ENCODE measurements at regions not wholly inside any gene's neighbourhood (a gene's known extent, or its start where the extent isn't known, plus 50 kb on each side); places are given as distances from the start of the nearest gene placed in this dataset.

DNA sequence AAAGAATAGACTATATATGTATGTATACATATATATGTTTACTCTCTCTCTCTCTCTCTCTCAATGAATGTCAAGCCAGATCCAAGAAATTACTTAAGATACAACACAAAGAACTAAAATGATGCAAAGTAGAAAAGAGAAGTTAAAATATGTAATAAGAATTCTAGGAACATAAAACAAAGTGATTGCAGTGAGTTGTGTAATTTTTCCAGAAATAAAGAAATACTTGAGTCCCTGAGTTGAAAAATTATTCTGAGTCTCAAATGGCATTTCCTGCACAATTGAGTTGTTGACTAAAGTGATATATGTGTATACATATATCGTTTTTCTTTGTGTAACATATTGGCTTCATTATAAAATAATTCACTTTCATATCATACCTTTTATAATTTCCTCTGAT is 262.4 kb downstream of the INSIG2 start:
- no peak overlapping the region for H3K4me3 ChIP-seq (ENCODE audit: low read depth, low read length)

DNA sequence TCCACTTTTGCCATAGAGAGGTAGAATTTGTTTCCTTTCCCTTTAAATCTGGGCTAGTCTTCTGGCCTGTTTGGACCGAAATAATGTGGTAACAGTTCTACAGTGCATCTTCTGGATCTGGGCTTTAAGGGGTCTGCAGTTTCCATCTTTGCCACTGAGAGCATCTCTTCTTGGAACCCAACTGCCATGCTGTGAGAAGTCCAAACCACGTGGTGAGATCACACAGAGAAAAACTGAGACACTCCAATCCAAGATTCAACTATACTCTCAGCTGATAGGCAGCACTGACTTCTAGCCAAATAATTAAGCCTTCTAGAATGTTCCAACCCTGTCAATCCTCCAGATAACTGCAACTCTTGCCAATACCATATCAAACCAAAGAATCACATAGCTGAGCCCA is 261.1 kb downstream of the INSIG2 start:
- no peak overlapping the region for H3K4me3 ChIP-seq (ENCODE audit: low read depth, low read length)

DNA sequence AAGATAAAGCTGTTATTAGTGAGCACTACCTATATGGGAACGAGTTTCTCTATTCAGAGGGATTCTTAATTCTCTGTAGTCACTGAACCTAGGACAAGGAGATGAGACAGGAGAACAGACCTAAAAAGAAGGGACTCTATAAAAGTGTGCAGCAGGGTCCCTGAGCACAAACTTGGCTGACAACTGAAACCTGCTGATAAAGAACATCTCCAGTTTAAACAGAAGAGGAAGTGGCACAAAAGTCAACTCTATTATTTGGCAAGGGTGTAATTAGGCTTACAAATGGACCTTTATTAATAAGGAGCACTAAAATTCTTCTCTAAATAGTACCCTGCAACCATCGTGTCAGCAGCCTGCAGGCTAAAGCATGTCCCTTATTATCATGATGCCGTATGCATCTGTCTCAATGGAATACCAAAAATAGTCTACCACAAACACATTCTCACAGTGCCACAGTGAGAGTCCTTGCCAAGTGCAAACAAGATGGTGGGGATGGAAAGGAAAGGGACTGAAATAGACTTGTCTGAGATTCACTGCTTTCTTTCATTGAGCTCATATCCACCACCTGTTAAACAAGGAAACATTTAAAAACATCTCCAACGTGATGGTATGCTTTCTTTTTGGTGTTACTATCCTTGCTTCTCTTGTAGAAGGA is 260.2 kb downstream of the INSIG2 start:
- H3K4me3 ChIP-seq (ENCODE audit: low read depth, low read length) = no peak overlapping the region

DNA sequence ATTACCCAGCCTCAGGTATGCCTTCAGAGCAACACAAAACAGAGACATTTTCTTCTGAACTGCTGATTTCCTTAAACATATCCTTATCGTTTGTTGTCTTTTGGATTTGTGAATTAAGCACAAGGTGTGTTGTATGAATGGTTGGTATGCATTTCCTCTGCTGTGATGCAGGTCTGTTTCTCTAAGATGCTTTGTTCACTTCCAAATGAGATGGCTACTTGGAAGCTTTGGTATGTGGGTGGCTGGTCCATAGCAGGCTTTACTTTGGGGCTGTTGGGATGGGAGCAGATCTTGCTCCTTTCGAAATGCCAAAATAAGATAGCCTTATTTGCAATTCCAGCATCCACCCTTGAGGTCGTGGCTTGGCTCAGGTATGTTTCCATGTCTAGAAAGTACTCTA is 257.2 kb downstream of the INSIG2 start:
- H3K4me3 ChIP-seq (ENCODE audit: low read depth, low read length) = no peak overlapping the region

DNA sequence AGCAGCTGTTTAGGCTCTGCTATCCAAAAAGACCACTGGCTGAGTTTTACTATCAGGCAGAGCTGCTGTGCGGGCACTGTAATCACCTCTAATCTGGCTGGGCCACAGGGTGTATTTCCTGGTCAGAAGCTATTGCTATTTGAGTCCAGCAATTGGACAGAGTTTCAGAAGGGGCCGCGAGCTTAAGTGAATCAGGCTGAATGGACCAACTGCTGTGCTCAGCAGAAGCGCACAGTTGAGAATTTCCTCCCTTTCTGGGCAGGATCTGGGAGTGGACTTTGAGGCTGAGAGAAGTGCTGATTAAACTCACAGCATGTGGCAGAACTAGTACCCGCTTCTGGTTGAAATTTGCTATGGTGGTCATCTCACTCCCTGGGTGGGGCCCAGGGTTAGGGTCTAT is 251.8 kb downstream of the INSIG2 start:
- H3K4me3 ChIP-seq (ENCODE audit: low read depth, low read length) = no peak overlapping the region

DNA sequence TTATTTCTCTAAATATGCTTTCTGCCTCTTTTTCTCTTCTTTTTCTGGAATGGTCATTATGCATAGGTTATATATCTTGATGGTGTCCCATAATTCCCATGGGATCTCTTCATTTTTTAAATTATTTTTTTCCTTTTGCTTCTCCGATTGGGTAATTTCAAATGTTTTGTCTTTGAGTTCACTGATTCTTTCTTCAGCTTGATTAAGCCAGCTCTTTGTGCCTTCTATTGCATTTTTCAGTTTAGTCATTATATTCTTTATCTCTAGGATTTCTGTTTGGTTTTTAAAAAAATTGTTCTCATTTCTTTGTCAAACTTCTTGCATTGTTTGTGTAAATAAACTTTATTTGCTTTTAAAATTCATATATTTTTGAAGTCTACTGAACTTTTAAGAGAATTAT is 251.1 kb downstream of the INSIG2 start:
- H3K4me3 ChIP-seq (ENCODE audit: low read depth, low read length) = no peak overlapping the region

DNA sequence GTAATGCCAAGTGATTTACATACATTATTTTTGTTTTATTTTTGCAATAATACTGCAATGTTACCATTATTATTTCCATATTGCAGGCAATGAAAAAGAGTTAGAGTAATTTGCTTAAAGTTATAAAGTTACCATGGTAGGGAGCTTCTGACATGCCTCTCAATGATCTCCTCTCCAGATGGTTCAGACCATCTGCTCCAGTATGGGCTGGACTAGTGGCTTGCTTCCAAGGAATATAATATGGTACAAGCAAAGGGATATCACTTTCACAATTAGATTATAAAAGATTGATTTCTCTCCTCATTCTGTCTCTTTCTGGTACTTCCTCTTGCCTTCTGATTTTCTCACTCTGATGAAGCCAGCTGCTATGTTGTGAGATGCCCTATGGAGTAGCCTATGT is 245.4 kb downstream of the INSIG2 start:
- H3K4me3 ChIP-seq (ENCODE audit: low read depth, low read length) = no peak overlapping the region

DNA sequence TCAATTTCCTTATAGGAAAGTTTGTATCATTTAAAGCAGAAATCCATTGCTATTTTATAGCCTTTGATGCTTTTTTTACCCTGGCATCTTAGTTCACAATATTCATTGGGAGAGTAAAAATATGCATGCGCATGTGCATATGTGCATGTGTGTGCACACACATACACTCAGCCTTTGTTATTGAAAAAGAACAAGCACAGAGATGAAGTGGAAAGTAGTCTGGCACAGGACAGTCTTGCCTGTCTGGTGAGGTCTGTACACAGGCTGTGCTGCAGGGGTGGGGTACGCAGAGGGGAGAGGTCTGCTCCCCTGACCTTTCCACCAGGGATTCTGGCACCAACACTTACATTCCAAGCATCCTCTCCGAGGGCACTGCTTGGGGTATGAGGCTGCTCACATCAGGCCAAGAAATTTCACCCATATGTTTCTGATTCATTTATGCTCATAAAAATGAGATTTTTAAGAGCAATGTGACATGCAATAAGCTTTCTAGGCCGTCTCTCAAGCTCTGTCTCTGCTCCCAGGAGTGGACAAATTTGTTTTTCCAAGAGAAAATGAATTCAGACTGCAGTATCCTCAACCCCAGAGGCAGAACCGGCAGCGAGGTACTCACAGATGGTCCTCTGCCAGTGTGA is 237.2 kb downstream of the INSIG2 start:
- no peak overlapping the region for H3K4me3 ChIP-seq (ENCODE audit: low read depth, low read length)

DNA sequence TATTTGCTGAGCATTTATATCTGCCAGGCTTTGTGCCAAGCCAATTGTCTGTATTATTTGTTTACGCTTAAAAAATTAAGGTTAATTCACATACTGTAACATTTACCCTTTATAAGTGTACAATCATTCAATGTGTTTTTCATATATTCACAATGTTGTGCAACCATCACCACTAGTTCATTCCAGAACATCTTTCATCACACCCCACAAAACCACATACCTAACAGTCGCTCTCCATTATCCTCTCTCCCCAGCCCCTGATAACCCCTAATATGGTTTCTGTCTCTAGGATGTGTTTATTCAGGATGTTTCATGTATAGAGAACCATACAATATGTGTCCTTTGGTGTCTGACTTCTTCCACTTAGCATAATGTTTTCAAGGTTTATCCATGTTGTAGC is 234.1 kb downstream of the INSIG2 start:
- no peak overlapping the region for H3K4me3 ChIP-seq (ENCODE audit: low read depth, low read length)

DNA sequence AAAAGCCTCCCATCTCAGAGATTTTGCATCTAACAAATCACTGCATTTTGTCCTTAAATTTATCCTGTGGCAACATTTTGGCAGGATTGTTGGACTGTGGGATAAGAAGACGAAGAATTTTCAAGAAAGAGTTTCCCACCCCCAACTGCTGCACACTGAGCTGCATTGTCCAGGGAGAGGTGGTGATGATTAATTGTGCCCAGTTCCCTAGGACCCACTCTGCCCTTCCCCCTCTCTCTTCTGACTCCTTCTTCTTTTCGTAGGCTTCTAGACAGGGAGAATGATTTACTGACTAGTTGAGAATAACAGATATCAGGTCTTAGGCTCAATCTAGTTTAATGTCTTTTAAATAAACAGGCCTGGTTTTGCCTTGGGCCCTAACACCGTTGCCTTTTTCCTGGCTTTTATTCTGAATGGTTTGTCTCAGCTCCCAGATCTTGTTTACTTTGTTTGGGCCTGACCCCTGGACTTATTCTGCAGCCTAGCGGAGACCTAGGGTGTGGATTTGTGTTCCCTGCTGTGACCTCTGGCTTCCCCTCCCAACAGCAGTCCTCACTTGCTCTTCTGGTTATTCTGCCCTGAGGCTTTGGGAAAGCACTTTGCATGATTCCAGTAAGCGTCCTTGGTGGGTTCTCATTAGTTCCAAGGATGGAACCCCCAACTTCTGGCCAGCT is 233.3 kb downstream of the INSIG2 start:
- no peak overlapping the region for H3K4me3 ChIP-seq (ENCODE audit: low read depth, low read length)

DNA sequence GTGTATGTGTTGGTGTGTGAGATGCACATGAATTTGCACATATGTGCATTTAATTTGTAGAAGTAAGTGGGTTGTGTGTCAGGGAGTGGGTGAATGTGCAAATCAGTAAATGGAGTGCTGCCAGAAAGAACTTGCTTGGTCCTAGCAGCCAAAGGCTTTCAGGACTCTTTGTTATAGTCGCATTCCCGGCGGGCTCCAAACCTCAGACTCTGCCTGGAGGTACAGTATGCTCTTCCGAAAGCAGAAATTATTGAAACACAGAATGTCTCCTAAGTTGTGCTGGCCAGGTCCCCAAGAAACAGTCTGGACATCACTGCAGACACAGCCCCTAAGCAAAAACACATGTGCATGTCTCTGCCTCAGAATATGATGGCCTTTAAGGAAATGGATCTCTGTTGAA is 232.4 kb downstream of the INSIG2 start:
- H3K4me3 ChIP-seq (ENCODE audit: low read depth, low read length) = no peak overlapping the region

DNA sequence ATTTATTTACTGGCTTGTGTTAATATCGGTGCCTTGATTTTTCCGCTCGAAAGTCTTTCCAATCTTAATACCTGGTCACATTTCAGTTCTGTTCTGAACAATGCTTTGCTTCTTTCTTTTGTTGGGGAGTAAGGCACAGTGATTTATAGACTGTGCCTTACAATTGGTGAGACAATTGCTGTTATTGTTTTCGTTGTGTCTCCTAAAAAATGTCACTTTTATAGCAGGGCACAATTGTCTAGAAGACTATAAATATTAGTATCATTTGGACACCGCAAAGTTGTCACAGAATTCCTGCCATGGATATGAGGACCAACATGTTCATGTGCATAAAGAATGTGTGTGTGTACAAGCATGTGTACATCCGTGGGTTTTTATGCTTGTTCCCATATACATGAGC is 231.9 kb downstream of the INSIG2 start:
- H3K4me3 ChIP-seq (ENCODE audit: low read depth, low read length) = no peak overlapping the region

DNA sequence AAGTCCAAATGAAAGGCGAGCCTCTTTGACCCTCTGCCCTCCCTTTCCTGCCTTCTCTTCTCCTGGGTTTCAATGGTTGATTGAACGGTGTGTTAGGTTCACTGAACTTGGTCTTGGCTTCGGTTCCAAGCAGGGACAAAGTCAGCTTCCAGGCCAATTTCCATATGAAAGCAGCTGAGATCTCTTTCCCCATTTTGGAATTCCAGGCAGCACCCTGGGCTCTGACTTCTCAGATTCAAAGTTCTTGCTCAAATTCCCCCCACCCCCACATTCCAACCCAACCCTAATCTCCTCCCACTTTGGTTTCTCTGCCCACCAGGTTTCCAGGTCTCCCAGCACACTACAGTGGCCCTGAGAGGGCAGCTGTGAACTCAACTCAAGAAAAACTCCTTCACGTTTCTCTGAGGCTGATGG is 231.0 kb downstream of the INSIG2 start:
- no peak overlapping the region for H3K4me3 ChIP-seq (ENCODE audit: low read depth, low read length)

DNA sequence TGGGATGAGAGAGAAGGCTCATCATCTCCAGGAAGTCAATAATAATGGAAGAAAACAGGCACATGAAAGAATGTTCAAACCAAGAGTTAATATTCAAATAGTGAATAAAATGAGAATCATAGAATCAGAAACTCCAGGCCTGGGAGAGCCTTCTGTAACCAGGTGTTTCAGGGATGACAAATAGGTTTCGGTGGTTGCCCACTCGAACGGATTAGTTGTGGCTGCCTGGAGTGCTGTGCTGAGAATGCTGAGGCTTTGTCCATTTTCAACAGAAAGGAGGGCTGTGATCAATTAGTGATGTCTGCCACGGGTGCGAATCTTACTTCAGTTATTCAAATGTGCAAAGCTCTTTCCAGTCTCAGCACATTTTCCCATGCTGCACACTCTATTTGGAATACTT is 227.3 kb downstream of the INSIG2 start:
- no peak overlapping the region for H3K4me3 ChIP-seq (ENCODE audit: low read depth, low read length)

DNA sequence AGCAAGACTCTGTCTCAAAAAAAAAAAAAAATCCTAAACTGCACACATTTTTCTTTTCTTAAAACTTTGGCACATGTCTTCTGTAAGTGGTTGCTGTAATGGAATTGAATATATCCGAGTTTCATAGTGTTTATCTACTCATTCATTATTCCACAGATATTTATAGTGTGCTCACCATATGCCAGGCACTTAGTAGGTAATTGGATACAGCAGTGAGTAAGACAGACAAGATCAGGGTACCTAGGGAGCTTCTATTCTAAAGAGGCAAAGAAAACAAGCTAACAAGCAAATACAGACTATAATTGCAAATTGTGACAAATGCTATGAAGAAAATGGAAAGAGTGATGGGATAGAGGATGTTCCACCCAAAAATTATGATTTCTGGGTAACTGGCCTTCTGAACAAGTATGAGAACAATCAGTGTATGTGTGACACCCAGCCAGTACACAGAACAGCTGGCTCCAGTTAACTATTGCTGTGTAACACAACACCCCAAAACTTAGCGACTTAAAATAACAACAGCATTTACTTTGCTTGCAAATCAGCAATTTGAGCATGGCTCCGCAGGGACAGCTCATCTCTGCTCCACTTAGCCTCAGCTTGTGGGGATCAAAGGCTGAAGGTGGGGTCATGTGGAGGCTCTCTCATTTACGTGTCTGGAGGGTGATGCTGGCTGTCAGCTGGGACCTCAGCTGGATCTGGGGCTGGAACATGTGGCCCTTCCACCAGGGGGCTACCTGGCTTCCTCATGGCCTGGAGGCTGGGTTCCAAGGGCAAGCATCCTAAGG is 224.9 kb downstream of the INSIG2 start:
- no peak overlapping the region for H3K4me3 ChIP-seq (ENCODE audit: low read depth, low read length)

DNA sequence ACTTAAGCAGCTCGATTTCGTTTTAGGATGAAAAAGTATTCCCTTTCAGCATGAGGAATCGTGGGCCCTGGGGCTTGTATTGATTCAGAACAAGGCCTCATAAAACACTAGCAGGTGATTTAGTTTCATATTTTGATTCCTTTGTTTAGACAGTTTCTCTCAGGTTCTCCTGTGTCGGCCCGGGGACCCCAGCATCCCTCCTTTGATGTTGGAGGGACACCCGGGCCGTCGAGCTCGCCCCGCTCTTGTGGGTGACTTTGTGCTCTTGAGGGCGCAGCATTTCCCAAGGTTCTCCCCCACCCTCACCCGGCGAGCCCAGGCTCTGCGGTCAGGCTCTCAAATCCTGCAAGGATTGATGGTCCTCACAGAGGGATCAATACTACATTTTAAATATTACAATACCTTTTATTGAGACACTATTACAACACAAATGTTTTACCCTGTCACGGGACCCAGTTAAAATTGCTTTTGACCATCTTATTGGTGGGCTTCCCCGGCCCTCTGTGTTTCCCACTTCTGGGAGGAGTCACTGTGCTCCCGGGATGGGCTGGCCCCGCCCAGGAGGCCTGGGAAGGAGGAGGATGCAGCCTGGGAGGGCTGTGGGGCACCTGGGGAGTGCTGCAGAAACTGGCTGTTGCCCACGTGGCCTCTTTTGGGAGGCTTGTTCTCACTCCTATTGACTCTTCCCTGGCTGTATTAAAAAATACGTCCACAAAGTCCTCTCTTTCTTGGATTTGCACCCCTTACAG is 222.6 kb downstream of the INSIG2 start:
- H3K4me3 ChIP-seq (ENCODE audit: low read depth, low read length) = peak overlapping the region; percentile 37

DNA sequence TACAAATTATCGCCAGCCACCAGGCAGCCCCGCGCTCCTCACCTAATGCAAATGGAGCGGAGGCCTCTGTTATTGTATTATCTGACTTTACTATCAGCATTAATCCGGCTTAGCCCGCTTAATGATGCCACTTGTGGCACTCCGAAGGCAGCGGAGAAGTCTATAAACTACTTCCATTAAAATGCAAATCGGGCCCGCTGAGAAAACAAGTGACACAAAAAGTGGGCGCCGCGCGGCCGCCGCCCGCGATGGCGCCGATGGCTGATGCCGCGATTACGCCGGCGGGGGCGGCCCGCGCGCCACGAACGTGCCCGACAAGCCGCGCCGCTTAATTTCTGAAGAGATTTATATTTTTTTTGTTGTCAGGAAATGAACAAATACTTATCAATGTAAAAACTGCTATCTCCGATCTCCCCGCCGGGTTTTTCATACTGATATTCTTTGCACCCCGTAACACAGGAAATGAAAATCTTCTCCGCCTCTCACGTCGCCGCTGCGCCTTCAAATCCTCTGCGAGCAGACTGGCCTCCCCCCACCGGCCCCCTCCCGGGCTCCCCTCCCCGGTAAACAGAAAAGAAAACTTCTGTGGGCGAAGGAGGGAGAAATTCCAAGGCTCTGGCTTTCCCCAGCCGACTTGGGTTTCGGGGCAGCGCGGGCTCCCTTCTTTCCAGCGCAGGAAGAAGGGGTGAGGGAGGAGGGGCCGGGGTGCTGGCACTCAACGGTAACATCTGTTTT is 221.8 kb downstream of the INSIG2 start:
- H3K4me3 ChIP-seq (ENCODE audit: low read depth, low read length) = peak overlapping the region; percentile 37

DNA sequence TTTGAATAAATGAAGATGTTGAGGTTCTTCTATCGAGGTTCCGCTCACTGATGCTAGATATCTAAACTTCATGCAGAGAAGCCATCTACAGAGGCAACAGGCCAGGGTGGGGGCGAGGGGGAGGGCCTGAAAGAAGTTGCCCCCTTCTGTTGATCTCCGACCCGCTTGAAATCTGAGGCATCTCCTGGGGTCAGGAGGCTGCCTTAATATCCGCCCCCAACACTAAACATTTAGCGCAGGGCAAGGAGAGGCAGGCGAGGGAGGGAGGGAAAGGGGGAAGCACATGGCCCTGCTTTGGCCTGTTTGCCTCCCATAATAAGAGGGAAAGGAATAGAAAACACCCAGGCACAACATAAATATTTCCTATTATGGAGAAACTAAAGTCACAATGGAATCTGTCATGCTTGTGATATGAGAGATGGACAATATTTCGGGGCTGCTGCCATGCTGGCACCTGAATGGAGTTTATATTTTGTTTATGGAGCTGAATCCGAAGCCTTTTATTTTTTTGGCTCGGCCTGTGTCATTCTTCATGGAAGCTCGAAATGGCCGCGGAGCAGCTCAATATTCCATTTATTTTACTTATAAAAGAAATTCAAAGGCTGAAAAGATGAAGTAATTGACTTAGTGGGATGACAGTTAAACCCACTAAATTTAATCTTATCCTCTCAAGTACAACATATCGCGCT is 221.1 kb downstream of the INSIG2 start:
- H3K4me3 ChIP-seq (ENCODE audit: low read depth, low read length) = peak overlapping the region; percentile 37

DNA sequence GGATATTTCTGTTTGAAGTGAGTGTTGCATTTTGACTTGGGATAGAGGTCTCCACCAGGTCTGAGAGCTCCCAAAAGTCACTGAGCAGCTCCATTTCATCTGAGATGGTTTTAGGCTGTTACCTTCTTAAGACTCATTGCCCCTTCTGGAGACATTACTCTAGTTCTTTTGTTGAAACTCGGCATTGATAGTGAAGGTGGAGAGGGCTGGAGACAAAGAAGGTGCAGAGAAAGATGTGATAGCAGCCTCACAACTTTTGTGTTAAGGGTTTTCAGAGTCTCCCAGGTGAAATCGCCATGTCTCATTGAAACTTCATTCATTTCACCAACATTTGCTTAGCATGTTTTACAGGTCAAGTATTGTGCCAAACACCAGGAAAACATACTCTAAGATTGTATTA is 219.6 kb downstream of the INSIG2 start:
- H3K4me3 ChIP-seq (ENCODE audit: low read depth, low read length) = no peak overlapping the region

DNA sequence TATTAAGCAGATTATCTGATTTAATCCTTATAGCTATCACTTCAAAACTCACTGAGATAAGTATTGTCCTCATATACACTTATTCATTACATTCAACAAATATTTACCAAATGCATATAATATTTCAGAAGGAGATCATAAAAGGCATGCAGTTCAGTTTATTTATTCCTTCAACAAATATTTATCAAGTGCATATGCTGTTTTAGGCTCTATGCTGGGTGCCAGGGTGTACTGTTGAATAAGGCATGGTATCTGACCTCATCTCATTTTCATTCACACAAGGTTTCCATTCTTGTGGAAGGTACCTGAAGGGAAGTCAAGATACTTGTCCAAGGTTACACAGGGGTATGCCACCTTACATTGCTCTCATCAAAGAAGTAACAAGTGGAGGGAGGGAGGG is 213.0 kb downstream of the INSIG2 start:
- H3K4me3 ChIP-seq (ENCODE audit: low read depth, low read length) = no peak overlapping the region

All from iPS-11a (cell line).